ENCODE measurements at regions not wholly inside any gene's neighbourhood (a gene's known extent, or its start where the extent isn't known, plus 50 kb on each side); places are given as distances from the start of the nearest gene placed in this dataset.

- TF ChIP-seq EZH2phosphoT487 (IDR thresholded peaks at IDR 0.05; ENCODE audit: low read length) (no peak), EZH2 (optimal IDR thresholded peaks at IDR 0.05; ENCODE audit: low read depth, low read length) (no peak), CTCF (IDR thresholded peaks at IDR 0.05; ENCODE audit: low read length) (no peak)
These were observed 103.8 kb downstream of the CHD9NB start for GRCh38 chr16:52948946-52949345.
